GM18507 (cell line): ENCODE measurements at regions not wholly inside any gene's neighbourhood (a gene's known extent, or its start where the extent isn't known, plus 50 kb on each side); places are given as distances from the start of the nearest gene placed in this dataset.

Source experiments
- DNase-seq: peaks from one replicate; pipeline ENCODE4 v3.0.0; 2011; ENCODE audit warnings: low read depth; ENCODE audit not compliant: insufficient read length; ENCODE audit errors: extremely low spot score
- FAIRE-seq: peaks from 2 replicates; lab custom pipeline; 2011; peaks lifted over from hg19 to GRCh38; lab: Jason Lieb, UNC

- FAIRE-seq: no peak
- DNase-seq: no peak
Measured at GRCh38 chr12:24759155-24759554, 189.7 kb downstream of the BCAT1 start.

- no peak for FAIRE-seq
- no peak for DNase-seq
Measured at GRCh38 chr12:24756479-24757024, 192.3 kb downstream of the BCAT1 start.

GRCh38 chr12:24754690-24755638, 193.9 kb downstream of the BCAT1 start:
- no peak for DNase-seq
- no peak for FAIRE-seq

GRCh38 chr12:24752763-24753462, 196.0 kb downstream of the BCAT1 start:
- FAIRE-seq: no peak
- DNase-seq: no peak

- FAIRE-seq: no peak
- no peak for DNase-seq
Measured at GRCh38 chr12:24751181-24751580, 197.7 kb downstream of the BCAT1 start.

GRCh38 chr12:24750263-24750662, 198.6 kb downstream of the BCAT1 start:
- FAIRE-seq (no peak), DNase-seq (no peak)

- FAIRE-seq: no peak
- DNase-seq: no peak
Measured at GRCh38 chr12:24749171-24749570, 199.7 kb downstream of the BCAT1 start.

- DNase-seq (no peak), FAIRE-seq (no peak)
Measured at GRCh38 chr12:24748326-24748725, 200.6 kb downstream of the BCAT1 start.

- DNase-seq: no peak
- FAIRE-seq: no peak
Measured at GRCh38 chr12:24746864-24747263, 202.0 kb downstream of the BCAT1 start.

- FAIRE-seq (no peak), DNase-seq (no peak)
Measured at GRCh38 chr12:24746006-24746671, 202.8 kb downstream of the BCAT1 start.

- FAIRE-seq: no peak
- no peak for DNase-seq
Measured at GRCh38 chr12:24743941-24744793, 204.7 kb downstream of the BCAT1 start.

- FAIRE-seq (peak; percentile 88), DNase-seq (peak; percentile 36)
Measured at GRCh38 chr12:24742378-24742777, 206.5 kb downstream of the BCAT1 start.

GRCh38 chr12:24741216-24741615, 207.7 kb downstream of the BCAT1 start:
- DNase-seq (no peak), FAIRE-seq (peak; percentile 76)

- no peak for FAIRE-seq
- DNase-seq: no peak
Measured at GRCh38 chr12:24739106-24739779, 209.7 kb downstream of the BCAT1 start.

GRCh38 chr12:24738441-24738840, 210.5 kb downstream of the BCAT1 start:
- DNase-seq: no peak
- FAIRE-seq: no peak

- no peak for FAIRE-seq
- DNase-seq: no peak
Measured at GRCh38 chr12:24731596-24731995, 217.3 kb downstream of the BCAT1 start.

- no peak for DNase-seq
Measured at GRCh38 chr12:24730489-24730896, 218.4 kb downstream of the BCAT1 start.

GRCh38 chr12:24728826-24729225, 220.1 kb downstream of the BCAT1 start:
- FAIRE-seq (peak; percentile 44), DNase-seq (no peak)

More at GRCh38 chr12:24730489-24730896, 218.4 kb downstream of the BCAT1 start:
- peak; percentile 54 for FAIRE-seq
